ENCODE measurements at regions not wholly inside any gene's neighbourhood (a gene's known extent, or its start where the extent isn't known, plus 50 kb on each side); places are given as distances from the start of the nearest gene placed in this dataset.

DNA sequence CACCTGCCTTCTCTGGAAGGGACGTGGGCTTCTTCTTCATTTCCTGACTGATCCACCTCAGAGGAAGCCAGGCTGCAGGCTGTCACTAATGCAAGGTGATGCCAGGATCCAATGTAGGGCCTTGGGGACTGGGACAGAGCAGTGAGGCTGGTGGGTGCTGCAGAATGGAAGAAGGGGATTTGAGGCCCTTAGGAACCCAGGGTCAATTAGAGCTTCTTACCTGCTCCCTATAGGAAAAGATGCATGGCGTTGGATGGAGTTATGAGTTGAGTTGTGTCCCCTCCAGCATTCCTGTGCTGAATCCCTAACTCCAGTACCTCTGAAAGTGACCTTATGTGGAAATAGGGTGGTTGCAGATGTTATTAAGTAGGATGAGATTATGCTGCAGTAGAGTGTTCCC lies 190.4 kb downstream of the MIAT start:
- no peak for DNase-seq

DNA sequence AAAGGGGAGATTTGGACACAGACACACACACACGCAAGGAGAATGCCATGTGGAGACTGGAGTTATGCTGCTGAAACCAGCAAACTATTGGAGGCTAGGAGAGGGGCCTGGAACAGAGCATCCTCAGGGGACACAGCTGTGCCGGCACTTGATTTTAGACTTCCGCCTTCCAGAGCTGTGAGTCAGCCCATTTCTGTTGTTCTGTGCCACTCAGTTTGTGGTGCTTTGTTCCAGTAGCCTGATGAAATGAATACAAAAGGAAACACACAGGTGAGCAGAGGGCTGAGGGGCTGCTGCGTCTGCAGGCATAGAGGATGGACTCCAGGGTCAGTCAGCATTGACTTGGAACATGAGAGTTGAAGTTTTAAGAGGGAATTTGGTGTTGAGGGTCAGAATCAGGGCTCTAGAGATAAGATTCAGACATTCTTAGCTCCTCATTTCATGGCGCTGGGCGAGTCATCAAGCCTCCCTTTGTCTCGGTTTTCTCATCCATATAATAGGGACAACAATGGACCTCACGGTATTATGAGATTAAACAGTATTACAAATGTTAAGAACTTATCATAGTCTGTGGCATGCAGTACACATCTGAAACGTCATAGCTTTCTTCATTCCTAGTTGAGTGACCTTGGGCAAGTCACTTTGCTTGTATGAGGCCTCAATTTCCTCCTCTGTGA lies 191.0 kb downstream of the MIAT start:
- no peak for DNase-seq

DNA sequence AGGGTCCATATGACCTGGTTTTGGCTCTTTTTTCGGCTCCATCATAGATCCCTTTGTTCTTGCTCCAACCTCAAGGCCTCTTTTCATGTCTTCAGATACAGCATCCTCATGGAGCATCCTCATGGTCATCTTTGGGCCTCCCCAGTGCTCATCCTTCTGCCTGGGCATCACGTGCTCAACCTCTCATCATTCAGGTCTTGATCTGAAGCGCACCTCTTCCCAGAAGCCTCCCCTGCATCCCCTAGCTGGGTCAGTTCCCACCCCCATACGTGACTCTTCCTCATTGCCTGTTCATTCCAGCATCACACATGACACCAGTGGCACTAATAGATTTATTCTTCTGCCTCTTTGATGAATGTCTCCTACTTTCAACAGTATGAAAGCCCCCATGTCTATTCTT lies 192.2 kb downstream of the MIAT start:
- no peak for DNase-seq

DNA sequence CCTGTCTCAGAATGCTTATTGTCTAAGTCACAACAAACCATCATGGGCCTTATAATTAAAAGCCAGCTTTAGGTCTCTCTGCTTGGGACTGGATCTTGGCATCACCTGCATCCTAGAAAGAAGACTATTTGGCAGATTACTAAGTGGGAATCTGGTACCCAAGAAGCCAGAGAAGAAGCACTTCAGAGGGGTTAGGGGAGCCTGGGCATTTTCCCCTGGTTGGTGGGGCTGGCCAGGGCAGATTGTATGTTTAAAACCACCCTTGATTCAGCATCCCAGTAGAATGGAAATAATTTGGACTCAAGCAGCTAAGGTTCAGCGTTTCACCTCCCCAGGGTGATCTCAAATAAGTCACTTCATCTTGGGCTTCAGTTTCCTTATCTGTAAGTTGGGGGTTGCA lies 193.7 kb downstream of the MIAT start:
- no peak for DNase-seq

DNA sequence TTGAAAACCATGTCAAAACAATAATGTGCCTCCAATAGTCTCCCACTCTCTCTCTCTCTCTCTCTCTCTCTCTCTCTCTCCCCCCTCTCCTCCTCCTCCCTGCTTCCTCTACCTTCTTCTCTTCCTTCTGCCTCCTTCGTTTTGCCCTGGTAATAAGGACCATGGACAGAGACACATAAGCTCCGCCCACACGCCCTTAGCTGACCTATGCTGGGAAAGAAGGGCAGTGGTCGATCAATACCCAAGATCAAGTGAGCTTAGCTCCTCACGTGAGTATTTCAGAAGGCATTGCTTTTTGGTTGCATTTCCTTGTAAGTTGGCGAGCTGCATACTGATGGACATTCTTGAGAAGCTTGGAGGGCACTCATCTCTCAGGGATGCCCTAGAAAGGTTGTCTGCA lies 194.8 kb downstream of the MIAT start:
- DNase-seq: no peak

DNA sequence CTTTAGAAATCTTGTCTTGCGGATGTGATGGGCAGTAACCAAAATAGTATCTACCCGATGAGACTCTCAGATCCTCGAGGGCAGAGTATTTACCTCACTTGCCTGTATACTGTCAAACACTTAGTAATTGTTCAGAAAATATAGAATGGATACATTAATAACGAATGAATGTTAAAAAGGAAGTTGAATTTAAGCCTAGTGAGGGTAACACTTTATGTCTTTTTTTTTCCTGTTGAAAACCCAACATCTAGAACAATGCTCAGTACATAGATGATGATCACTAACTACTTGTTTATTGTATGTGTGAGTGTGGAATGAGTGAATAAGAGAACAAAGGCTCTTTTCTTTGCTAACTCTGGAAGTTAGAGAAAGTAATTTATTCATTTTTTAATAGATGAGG lies 195.7 kb downstream of the MIAT start:
- no peak for DNase-seq

DNA sequence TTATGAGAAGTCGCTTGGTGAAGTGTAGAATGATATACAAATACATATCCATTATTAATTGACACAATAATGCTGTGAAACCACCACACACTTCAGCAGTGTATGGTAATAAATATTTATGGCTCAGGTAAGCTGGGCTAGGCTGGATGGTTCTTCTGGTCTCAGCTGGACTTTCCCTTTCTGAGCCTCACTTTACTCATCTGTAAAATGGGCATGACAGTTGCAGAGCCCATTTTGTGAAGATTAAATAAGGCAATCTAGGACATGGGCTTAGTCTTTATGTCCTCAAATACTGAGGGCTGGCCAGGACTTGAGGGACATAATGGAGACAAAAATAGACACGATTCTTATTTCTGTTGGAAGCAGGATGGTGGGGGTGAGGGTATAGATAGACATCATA lies 196.1 kb downstream of the MIAT start:
- no peak for DNase-seq

DNA sequence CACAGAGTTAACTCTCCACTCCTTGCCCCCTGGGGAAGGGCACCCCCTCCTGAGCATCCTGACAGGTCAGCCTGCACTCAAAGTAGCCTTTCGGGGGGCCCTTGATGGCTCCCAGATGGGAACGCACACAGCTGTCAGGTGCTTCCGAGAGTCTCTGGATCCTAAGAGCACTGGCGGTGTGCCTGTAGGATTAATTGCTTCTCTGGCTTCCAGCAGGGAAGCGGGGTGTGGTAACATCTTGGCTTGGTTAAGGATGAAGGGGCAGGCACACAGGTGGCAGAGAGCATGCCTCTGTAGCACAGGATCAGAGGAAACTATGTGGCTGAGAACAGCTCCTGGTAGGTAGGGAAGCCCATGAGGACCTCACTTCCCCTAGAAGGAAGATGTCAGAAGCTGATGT lies 199.8 kb downstream of the MIAT start:
- no peak for DNase-seq

DNA sequence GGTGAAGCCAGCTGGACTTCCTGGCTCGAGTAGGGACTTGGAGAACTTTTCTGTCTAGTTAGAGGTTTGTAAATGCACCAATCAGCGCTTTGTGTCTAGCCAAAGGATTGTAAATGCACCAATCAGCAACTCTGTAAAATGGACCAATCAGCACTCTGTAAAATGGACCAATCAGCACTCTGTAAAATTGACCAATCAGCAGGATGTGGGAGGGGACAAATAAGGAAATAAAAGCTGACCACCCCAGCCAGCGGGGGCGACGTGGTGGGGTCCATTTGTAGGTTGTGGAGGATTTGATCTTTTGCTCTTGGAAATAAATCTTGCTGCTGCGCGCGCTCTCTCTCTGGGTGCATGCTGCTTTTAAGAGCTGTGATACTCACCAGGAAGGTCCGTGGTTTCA lies 202.9 kb downstream of the MIAT start:
- DNase-seq: no peak

DNA sequence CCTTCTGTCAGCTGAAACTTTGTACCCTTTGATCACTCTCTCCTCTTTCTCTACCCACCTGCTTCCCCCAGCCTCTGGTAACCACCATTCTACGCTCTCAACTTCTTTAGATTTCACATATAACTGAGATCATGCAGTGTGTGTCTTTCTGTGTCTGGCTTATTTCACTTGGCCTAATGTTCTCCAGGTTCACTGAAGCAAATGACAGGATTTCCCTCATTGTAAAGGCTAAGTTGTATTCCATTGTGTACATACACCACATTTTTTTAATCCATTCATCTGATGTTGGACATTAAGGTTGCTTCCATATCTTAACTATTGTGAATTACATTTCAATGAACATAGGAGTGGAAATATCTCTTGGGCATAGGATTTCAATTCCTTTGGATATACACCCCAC lies 207.6 kb downstream of the MIAT start:
- no peak for DNase-seq

DNA sequence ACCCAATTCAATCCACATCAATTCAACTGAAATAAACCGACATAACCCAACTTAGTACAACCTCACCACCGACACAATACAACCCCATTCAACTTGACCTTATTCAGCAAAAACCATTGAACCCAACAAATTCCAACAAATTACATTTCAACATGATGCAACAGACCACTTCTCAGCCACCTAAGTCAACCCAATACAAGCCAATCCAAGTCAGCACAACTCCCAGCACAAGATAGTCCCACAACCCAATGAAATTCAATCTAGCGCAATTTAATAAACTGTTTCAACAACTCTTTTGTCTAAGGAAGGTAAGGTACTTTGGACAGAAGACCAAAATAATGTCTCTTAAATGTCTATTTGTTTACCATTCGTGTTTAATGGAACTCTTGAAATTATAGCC lies 226.0 kb downstream of the MIAT start:
- no peak for DNase-seq

DNA sequence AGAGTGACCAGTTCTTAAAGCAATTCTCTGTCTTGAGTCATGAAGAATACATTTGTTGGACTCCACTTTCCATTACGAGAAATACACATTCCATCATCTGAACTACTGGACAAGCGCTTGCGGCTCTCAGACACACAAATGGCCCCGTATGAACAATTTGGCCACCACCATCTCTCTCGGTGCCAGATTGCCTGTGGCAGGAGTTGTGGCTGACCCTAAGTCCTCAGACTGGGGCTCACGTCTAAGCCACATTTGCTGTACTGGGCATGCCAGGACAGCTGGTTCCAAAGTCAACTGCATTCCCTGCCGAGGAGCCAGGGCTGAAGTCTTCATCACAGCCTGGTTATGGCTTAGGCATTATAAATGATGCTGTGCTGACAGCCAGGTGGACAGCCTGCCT lies 227.5 kb downstream of the MIAT start:
- DNase-seq: no peak

DNA sequence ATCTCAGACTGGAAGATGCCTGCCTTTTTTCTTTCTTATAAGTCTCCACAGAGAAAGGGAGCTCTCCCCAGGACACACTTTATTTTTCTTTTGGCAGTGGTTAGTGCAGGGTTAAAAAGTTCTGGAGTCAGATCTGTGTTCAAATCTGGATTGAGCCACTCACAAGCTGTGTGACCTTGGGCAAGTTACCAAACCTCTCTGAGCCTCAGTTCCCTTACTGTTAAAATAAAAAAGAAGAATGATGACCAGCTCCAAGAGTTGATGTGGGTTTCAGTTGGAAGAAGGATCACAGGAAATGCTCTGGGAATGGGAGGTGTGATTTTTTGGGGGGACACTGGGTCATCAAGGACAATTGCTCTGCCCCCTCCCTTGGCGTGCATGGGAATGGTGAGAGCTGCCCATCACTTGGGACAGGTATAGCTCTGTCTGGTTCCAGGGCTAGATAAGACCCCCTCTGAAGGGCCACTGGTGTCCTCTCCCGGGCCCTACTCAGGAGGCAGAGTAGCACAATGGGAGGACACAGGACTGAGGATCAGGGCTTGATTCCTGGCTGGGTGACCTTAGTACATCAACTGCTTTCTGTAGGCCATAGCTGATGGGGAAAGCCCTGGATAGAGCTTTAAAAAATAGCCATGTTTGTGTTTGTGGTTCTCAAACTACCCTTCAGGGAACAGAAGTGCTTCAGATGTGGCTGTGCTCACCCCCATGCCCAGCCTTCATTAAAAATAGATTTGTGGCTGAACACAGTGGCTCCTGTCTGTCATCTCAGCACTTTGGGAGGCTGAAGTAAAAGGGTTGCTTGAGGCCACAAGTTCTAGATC lies 228.3 kb downstream of the MIAT start:
- no peak for DNase-seq

DNA sequence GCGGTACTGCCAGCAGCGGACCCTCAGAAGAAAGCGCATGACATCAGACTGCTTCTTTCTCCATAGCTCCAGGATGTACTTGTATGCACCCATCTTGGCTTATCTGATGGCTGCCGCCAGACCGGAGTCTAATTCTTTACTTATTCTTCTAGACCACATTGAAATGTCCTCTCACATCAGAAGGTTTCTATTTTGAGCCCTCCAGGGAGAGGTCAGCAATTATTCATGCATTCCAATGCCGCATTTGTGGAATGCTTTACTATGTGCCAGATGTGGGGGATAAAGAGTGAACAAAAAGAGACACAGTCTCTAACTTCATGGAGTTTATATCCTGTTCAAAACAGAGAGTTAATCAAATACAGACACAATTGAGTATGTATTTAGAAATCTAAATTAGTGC lies 230.1 kb downstream of the MIAT start:
- DNase-seq: no peak

DNA sequence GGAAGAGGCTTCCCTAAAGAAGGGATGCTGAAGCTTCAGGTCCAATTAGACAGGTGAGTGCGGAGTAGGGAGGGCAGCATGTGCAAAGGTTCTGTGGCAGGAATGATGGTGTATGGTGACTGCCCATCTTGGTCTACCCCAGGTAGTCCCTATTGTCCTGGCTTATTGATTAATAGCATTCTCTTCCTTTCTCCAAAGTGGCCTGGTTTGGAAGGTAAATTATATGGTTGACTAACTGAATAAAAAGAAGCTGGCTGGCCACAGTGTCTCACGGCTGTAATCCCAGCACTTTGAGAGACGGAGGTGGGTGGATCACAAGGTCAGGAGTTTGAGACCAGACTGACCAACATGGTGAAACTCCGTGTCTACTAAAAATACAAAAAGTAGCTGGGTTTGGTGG lies 230.5 kb downstream of the MIAT start:
- DNase-seq: no peak

DNA sequence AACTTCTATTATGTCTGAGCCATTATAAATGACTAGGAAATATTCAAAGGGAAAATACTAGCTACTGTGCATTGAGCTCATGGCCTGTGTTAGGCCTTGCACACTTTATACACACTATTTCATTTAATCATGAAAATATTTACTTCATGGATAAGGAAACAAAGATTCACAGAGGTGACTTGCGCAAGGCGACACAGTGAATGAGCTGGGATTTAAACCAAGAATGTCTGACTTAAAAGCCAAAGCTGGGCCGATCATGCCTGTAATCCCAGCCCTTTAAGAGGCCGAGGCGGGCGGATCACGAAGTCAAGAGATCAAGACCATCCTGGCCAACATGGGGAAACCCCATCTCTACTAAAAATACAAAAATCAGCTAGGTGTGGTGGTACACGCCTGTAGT lies 231.5 kb downstream of the MIAT start:
- no peak for DNase-seq

DNA sequence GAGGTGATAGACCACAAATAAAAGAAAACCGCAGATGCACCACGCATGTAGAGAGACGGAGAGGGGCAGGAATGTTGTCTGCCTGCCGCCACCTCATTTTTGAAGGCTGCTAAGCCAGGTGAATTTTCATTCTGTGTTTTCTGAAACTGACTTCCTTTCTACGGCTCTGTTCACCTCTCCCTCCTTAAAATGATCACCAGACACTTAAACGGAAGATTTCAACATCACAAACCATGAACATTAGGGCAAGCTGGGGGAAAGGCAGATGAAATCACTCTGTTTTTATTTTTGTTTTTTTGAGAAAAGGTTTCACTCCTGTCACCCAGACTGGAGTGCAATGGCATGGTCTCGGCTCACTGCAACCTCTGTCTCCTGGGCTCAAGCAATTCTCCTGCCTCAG lies 232.4 kb downstream of the MIAT start:
- no peak for DNase-seq

DNA sequence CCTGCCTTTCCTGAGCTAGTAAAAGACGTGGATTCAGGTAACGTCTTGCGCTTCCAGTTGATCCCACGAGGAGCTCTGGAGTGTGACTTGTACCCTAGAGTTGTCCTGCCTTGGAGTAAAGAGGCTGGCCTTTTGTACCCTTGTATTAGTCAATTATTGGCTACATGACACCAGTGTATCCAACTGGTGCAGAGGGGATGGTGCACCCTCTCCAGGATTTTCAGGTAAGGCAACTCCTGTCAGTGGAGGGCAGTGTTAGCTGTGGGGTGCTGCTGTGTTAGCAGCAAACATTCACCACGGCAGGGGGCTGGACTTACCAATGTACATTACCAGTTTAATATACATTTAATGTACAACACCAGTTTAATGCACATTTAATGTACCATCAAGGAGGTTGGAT lies 233.5 kb downstream of the MIAT start:
- no peak for DNase-seq

DNA sequence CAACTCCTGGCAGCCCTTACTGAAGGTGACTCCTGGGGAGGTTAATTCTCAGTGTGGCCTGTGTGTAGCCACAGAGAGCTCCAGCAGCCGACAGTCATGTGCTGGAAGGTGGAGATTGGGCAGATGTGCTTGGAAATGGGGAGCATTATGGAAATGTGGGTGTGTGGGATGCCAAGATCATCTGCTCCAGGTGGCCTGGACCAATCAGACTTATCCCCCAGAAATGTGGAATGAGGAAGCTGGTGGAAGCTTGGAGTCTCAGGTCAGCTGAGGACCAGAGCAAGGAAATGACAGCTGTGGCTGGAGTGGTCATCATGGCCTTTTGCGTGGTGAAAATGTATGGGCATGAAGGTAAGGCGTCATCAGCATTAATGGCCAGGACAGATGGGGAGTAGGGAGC lies 234.0 kb downstream of the MIAT start:
- DNase-seq: no peak

DNA sequence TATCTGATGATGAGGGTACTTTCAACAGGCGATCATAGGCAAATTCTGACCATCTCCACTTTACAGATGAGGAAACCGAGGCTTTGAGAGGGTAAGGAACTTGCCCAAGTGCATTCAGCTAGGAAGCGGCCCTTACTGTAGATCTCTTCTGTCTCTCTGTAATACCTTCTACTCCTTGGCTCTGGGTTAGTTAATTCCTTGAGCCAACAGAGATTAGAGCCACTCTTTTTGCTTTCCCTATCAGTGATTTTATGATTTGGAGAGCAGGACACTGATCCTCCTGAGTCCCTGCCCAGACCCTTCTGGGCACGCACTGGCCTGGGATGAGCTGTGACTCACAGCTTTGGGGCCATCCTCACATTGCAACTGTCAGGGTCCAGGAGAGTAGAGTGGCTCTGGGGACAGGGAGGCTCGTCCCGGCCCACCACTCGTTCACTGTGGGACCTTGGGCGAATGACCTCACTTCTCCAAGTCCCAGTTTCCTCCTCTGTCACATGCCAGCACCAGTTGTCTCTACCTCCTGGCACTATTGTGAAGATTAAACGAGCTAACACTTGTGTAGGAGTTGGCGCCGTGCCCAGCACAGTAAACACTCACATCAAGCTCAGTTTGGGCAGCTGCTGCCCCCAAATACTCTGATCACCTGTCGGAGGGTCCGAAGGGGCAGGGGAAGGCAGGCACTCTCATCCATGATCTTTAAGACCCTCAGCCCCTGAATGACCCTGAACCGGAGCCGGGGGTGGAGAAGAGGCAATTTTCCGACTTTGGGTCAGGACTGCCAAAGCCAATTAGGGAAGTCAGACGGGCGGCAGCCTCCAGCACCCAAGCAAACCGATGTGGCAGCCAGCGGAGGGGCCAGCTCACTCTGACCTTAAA lies 235.0 kb downstream of the MIAT start:
- no peak for DNase-seq

DNA sequence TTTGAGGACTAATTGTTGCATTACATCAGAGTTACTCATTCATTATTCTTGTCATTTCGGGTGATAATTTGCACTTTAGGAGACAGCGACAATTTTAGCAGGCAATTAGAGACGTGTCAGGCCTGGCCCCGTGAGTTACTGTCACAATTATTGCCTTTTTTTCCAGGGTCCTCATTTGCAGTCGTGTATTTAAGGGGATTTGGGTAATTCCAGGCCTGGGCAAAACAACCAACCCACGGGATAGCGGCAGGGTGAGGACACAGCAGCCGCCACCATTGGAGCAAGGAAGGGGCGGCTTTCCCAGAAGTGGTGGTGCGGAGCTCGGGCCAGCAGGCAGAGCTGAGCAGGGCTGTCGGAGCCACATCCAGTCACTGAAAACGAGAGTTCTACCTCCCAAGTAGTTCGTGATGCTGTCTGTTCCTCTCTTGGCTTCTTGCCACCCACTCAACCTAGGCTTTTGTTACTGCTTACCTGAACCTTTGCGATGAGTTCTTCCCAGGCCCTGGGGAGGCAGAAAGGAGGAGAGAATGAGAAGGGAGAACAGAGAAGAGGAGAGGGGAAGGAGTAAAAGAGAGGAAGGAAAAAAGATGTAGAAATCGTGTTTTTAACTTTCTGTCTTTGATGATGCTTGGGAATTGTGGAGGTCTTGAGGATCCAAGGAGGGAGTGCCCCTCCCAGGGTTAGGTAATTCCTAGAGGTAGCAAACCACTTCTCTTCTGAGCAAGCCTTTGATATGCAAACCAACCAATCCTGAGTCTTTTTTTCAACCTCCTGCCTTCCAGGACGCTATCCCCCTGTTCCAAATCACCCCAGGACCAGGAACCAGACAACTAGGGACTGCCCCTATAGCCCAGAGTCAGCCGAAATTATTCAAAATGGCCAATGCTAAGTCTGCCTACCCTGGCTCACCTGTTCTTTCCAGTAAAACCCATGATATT lies 236.1 kb downstream of the MIAT start:
- DNase-seq: no peak

DNA sequence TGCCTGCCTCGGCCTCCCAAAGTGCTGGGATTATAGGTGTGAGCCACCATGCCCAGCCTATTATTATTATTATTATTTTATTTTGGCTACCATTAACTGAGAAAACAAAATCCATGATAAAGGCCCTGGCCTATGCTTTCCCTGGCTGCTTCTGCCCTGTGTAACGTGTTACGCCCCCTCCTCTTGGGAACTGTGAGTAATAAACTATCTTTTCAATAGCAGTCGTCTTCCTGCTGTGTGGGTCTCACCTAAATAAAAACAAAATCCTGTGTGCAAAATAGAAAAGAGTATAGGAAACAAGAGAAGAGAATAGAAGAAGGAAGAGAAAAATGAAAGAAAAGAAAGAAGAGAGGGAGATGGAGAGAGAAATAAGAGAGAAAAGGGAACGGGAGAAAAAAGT lies 237.0 kb downstream of the MIAT start:
- no peak for DNase-seq

Measured in stimulated activated naive CD4-positive, alpha-beta T cell treated with Interleukin-2 at 50 U/mL for 16 hours (primary cell).